HG02759 (cell line): ENCODE measurements at regions not wholly inside any gene's neighbourhood (a gene's known extent, or its start where the extent isn't known, plus 50 kb on each side); places are given as distances from the start of the nearest gene placed in this dataset.

Source experiments
- ATAC-seq: cut with Tn5 transposase; IDR thresholded peaks from one replicate; pipeline ENCODE4 v1.9.1; 2021; ENCODE audit warnings: mild to moderate bottlenecking, moderate library complexity; ENCODE audit not compliant: unreplicated experiment

GRCh38 chr9:88730780-88731179 is 195.8 kb downstream of the NXNL2 start:
- no peak for ATAC-seq

- no peak for ATAC-seq
These were observed 197.2 kb downstream of the NXNL2 start for GRCh38 chr9:88732128-88732527.

GRCh38 chr9:88733651-88734421 is 198.9 kb downstream of the NXNL2 start:
- ATAC-seq: no peak

- ATAC-seq: no peak
These were observed 199.5 kb downstream of the NXNL2 start for GRCh38 chr9:88734527-88734926.

GRCh38 chr9:88736136-88736637 is 201.2 kb downstream of the NXNL2 start:
- no peak for ATAC-seq

GRCh38 chr9:88737031-88737430 is 202.1 kb downstream of the NXNL2 start:
- ATAC-seq: no peak

GRCh38 chr9:88737876-88738275 is 202.9 kb downstream of the NXNL2 start:
- ATAC-seq: no peak

- no peak for ATAC-seq
These were observed 203.7 kb downstream of the NXNL2 start for GRCh38 chr9:88738709-88739108.

- no peak for ATAC-seq
These were observed 204.4 kb downstream of the NXNL2 start for GRCh38 chr9:88739373-88739772.

GRCh38 chr9:88740844-88741243 is 205.9 kb downstream of the NXNL2 start:
- no peak for ATAC-seq

GRCh38 chr9:88741335-88741734 is 206.4 kb downstream of the NXNL2 start:
- no peak for ATAC-seq

GRCh38 chr9:88742483-88742882 is 207.5 kb downstream of the NXNL2 start:
- ATAC-seq: no peak

GRCh38 chr9:88742905-88743304 is 207.9 kb downstream of the NXNL2 start:
- ATAC-seq: no peak

GRCh38 chr9:88745276-88746001 is 210.5 kb downstream of the NXNL2 start:
- ATAC-seq: no peak

- no peak for ATAC-seq
These were observed 211.2 kb downstream of the NXNL2 start for GRCh38 chr9:88746029-88746742.

- ATAC-seq: no peak
These were observed 211.9 kb downstream of the NXNL2 start for GRCh38 chr9:88746743-88747398.

GRCh38 chr9:88747768-88748167 is 212.8 kb downstream of the NXNL2 start:
- ATAC-seq: no peak

GRCh38 chr9:88748566-88749261 is 213.7 kb downstream of the NXNL2 start:
- ATAC-seq: no peak

- ATAC-seq: no peak
These were observed 214.4 kb downstream of the NXNL2 start for GRCh38 chr9:88749420-88749819.

GRCh38 chr9:88750832-88751360 is 215.9 kb downstream of the NXNL2 start:
- ATAC-seq: no peak
